Esophagus muscularis mucosa (tissue), 2 donors: ENCODE measurements at regions not wholly inside any gene's neighbourhood (a gene's known extent, or its start where the extent isn't known, plus 50 kb on each side); places are given as distances from the start of the nearest gene placed in this dataset.

Experiments used
- EP300 ChIP-seq: sonication (generic); formaldehyde crosslinking; IDR thresholded peaks from one replicate; pipeline ENCODE4 v1.6.1; 2017; ENCODE audit warnings: antibody characterized with exemption
- POLR2A ChIP-seq: fragments of 450-650 bp; IDR thresholded peaks from one replicate; pipeline ENCODE4 v1.6.1; 2017; ENCODE audit warnings: antibody characterized with exemption, moderate library complexity, mild to moderate bottlenecking, low read depth

DNA sequence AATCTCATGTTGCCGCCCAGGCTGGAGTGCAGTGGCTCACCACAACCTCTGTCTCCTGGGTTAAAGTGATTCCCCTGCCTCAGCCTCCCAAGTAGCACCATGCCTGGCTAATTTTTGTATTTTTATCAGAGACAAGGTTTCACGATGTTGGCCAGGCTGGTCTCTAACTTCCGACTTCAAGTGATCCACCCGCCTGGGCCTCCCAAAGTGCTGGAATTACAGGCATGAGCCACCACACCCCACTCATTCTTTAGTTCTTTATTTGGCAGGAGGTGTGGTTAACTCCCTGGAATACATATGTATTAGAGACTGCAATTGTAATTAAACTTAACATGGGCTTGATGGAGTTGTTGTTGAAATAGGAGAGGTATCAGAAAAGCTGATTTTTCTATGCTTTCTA lies 1396.9 kb upstream of the IGFBP7 start:
- TF ChIP-seq EP300 (no peak), POLR2A (no peak)
